HS-27A (cell line): ENCODE measurements at regions not wholly inside any gene's neighbourhood (a gene's known extent, or its start where the extent isn't known, plus 50 kb on each side); places are given as distances from the start of the nearest gene placed in this dataset.

ENCODE experiments used
- DNase-seq: peaks from one replicate; pipeline ENCODE4 v3.0.0-alpha.2; 2012; ENCODE audit warnings: low read depth, missing footprints

DNA sequence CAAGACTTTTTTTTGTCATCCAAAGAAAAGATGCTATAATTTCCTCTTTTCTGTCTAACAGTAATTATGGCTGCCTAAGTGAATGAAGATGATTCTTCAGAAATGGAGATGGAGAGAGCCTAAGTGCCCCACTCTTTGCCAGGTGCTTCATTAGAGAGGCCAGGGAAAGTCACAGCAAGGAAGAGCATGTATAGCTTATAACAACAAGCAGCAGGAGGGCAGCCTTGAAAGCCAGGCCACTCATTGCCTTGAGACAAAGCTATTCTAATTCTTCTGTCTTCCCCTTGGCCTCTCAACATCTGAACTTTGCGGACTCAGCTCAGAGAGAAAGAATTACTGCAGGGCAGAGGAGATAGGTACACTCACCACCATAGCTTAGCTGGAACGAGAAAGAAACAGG is 112.0 kb upstream of the ZNF366 start:
- no peak for DNase-seq

GRCh38 chr5:72618708-72619107 is 111.5 kb upstream of the ZNF366 start:
- DNase-seq: no peak

DNA sequence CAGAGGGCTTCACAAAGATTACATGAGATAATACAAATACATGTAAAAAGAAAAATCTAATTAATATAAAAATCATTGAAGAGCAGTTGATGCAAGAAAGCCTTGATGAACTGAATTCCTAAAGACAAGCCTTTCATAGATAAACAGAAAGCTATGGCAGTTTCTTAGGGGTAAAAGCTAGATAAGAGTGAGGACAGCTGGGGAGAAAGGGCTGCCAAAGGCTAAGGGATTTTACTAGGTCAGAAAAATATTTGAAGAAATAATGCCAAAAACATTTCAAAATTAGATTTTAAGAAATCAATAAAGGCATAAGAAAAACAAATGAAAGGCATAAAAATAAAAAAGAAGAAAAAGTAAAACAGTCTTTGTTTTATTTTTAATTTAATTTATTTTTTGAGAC is 107.9 kb upstream of the ZNF366 start:
- DNase-seq: no peak

- no peak for DNase-seq
These were observed 106.3 kb upstream of the ZNF366 start for GRCh38 chr5:72613515-72613914.

DNA sequence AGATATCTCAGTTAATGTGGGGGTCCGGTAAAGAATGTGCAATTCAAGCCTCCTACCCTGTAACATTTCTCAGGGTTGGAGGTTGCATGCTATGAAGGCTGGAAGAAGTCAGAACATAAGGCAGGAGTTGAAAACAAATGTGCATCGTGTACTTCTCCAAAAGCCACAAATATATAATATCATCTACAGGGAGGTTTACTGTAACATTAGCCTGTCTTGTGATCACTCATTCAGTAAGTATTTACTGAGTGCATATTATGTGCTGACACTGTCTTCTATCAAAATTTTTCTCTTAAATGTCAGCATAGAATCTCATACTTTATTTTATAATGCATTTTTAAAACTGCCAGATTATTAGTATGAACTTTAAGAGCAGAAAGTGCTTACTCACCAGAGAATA is 105.6 kb upstream of the ZNF366 start:
- DNase-seq: no peak

- DNase-seq: no peak
These were observed 104.0 kb upstream of the ZNF366 start for GRCh38 chr5:72611118-72611730.

- no peak for DNase-seq
These were observed 101.7 kb upstream of the ZNF366 start for GRCh38 chr5:72608926-72609325.

DNA sequence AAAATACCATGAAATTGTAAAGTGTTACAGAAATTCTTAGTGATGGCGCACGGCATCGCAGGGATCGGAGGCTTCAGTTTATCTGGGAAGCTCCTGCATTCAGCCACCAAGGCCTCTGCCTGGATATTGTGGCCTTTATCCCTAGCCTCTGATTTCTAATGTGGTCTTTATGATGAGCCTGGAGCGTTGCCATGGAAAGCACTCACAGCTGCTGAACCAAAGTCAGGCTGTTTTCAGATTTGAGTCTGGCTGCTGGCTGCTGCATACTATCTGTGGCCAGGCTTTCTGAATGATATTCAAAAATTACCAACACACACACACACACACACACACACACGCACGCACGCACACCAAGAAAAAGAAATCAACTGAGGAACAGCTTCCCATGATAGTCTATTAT is 101.1 kb upstream of the ZNF366 start:
- DNase-seq: no peak

GRCh38 chr5:72607381-72607780 is 100.2 kb upstream of the ZNF366 start:
- no peak for DNase-seq

- no peak for DNase-seq
These were observed 99.3 kb upstream of the ZNF366 start for GRCh38 chr5:72606525-72606924.

DNA sequence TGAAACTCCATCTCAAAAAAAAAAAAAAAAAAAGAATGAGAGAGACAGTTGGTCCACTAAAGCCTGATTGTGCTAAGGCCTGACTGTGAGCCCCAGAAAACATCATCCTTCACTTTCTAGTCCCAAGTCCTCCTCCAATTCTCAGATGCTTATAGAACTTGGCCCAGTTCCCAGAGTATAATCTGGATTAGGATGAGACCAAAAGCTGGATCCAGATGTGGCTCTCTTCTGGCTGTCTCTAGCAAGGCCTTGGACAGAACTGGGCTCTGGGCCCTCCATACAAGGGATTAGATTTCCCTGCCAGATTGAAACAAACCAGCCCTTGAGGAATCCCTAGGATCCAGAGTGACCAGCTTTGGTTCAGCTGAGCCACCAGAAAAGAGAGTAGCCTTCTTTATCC is 98.4 kb upstream of the ZNF366 start:
- no peak for DNase-seq

- DNase-seq: no peak
These were observed 97.6 kb upstream of the ZNF366 start for GRCh38 chr5:72604798-72605154.

DNA sequence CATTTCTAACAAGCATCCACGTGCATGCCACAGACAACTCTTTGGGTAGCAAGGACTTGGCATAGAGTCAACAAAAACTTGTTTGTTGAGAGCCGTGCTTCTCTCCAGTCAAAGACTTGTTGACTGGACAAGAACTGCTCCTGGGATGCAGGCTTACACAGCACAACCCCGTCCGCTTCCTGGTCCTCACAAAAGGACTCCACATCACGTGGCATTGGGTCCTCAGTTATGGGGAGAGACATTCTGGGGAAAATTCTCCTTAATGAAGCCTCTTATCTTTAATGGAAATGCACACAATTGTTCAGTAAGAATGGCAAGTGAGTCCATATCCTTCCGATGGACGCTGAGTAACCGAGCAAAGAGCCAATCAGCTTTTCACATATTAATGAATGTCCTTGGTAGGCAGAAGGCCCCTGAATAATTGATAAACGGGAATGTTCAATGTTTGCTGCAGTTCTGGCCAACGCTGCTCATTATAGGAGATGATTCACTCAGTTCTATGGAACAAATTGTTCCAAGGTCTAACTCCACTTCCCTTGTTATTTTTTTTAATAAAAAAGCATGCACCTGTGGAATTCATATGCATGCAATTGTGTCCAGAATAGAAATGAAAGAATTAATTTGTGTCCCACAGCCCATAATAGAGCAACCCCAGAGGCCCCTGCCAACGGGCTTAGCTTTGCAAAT is 97.0 kb upstream of the ZNF366 start:
- DNase-seq: no peak

DNA sequence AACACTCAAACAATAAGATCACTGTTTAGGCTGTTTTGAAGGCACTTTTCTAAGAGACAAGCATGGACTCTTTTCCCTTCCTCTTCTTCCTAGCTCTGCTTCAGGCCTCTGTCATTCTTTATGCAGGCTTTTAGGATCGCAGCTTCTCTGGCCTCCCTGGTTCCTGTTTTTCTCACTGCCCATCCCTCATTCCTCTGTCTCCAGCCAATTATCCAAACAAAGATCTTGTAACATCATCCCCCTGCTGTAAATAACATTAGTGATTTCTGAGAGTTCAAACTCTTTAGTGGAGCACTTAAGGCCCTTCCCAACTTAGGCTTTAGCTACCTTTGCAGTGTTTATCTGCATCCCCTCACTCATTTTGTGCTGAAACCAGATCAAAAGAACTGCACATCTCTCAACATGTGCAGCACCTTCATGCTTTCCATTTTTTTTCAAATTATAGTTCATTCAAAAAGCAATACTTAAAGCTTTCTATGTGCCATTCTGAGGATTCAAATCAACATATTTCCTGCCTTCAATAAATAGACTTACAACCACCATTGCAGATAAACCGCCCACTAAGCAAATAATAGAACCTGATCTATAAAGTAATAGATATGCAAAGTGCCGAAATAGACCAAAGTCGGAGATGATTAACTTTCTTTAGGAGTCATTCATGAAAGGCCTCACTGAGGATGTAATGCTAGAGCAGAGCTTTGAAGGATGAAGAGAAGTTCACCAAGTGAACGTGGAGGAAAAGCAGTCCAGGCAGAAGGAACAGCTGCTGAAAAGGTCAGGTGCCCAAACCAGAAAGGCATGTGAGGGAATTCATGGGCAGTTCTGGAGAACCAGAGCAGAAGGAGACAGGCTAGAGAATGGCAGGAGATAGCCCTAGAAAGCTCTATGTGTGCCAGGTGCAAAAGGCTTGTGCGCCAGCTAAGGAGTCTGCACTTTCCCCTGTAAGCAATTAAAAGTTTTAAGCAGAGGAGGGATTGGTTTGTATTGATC is 95.8 kb upstream of the ZNF366 start:
- DNase-seq: no peak

DNA sequence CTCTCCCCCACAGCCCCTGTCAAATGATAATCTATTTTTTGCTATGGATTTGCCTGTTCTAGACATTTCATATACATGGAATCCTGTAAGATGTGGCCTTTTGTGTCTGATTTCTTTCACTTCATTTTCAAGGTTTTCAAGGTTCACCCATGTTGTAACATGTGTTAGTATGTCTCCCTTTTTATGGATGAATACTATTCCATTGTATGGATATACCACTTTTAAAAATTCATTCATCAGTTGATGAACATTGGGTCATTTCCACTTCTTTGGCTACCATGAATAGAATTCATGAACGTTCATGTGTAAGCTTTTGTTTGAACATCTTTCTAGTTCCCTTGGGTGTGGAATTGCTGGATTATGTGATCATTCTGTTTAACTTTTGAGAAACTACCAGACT is 94.7 kb upstream of the ZNF366 start:
- DNase-seq: no peak

DNA sequence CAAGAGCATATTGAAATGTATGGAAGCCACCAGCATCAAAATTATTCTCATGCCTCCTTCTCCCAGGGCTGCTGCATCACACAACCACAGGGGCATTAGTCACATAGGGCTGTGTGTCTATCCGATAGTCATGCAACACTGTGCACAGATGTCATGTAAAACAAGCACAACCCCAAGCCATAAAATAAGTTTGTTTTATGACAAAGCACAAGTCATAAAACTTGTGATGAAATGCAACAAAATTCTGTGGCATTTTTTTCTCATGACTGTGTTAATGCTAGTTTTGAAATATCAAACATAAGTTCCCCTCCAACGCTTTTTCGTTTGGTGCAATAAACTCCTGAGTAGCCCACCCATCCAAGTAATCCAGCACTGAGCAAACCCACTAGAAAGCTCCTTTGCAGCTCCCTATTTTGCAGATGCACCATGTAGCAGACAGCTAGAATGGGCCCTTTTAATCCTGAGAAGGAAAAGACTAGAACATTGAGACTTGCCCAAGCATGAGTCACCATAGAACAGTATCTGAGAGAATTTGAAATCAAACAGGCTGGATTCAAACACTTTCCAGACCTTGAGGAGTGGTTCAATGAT is 93.3 kb upstream of the ZNF366 start:
- peak; percentile 77 for DNase-seq

DNA sequence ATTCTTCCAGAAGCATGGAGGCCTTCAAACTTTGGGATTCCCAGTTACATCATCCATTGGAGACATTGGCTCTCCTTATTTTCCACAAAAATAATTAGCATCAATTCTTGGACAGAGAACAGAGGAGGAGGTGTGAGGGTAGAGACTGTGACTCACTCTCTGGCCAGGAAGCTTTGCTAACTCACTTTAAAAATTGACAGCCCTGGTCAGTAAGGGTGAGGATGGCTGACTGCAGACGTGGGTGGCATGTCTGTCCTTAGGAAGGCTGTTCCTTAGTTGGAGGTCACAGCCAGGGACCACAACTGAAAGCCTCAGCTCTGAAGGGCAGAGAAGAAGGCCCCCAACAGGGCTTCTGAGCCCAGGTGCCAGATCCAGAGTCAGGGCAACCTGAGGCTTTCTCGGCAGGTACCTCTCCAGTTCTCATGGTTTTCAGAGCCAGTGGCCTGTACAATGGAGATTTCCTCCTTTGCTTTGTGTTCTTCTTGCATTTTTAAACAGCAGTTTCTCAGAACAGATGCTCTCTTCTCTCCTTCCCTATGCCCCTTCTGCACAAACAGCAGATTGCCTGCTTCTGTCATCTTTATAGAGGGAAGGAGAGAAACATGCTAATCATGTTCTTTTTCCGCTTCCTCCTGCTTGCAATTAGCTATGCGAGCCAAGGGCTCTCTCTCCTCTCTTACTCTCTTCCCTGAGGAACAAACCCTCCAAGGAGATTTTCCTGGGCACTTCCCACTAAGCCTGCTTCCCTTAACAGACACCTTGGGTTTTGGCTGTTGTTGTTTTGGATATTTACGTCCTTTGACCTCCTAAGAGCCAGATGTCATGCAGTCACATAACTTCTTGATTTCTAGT is 92.5 kb upstream of the ZNF366 start:
- DNase-seq: no peak

GRCh38 chr5:72599065-72599433 is 91.8 kb upstream of the ZNF366 start:
- no peak for DNase-seq

DNA sequence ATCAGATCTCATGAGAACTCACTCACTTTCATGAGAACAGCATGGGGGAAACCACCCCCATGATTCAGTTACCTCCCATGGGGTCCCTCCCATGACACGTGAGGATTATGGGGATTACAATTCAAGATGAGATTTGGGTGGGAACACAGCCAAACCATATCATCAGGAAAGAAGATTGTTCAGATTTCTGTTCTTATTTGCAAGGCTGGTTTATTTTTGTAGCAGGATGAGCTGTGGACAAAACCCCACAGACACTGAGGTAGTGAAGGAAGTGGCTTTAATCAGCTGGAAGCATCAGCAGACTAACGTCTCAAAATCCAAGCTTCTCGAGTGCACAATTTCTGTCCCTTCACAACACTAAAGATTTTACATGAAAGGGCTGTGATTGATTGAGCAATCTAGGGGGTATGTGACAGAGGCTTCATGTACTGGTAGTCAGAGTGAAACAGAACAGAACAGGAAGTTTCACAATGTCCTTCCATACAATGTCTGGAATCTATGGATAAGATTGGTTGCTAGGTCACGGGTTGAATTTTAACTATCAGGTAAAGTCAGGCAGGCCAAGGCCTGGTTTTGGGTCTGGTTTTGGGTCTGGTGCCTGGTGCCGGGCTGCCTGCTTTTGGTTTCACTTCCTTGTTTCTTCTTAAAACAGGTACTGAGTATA is 91.3 kb upstream of the ZNF366 start:
- DNase-seq: no peak

GRCh38 chr5:72597456-72597948 is 90.3 kb upstream of the ZNF366 start:
- DNase-seq: no peak

- DNase-seq: no peak
These were observed 89.7 kb upstream of the ZNF366 start for GRCh38 chr5:72596956-72597355.
